ENCODE measurements at regions not wholly inside any gene's neighbourhood (a gene's known extent, or its start where the extent isn't known, plus 50 kb on each side); places are given as distances from the start of the nearest gene placed in this dataset.

GRCh38 chr18:27746241-27746640 is 430.7 kb downstream of the CDH2 start:
- TF ChIP-seq CTCF (IDR thresholded peaks at IDR 0.05), result no peak
- no peak for TF ChIP-seq POLR2A (IDR thresholded peaks at IDR 0.05)
- TF ChIP-seq EP300 (IDR thresholded peaks at IDR 0.05; ENCODE audit: low read depth), result no peak
